Esophagus muscularis mucosa (tissue), 2 donors: ENCODE measurements at regions not wholly inside any gene's neighbourhood (a gene's known extent, or its start where the extent isn't known, plus 50 kb on each side); places are given as distances from the start of the nearest gene placed in this dataset.

ENCODE experiments used
- POLR2A ChIP-seq: fragments of 450-650 bp; IDR thresholded peaks from one replicate; pipeline ENCODE4 v1.6.1; 2017; ENCODE audit warnings: antibody characterized with exemption, moderate library complexity, mild to moderate bottlenecking, low read depth
- POLR2AphosphoS5 ChIP-seq, 2 donors: sonication (generic); formaldehyde crosslinking; IDR thresholded peaks; one replicate each; pipeline ENCODE4 v1.6.1; 2017; ENCODE audit warnings: antibody characterized with exemption in 2 of 2

DNA sequence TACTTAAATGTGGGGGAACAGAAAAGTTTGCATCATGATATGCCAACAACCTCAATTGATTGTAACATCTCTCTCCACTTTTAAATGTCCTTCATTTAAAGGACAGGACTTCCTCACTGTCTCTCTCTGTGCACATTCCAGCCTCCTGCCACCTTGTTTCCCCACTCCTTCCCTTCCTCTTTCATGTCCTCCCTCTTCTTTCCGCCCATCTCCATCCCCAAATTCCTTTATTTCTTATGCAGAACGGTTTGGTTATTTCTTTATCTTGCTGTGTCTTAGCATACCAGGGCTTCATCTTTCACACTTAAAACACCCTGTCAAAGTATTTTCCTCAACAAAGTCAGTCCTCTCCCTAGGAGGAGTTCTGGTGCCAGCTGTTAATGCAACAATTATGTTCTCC lies 293.8 kb downstream of the NXPE2 start:
- TF ChIP-seq POLR2A (no peak), POLR2AphosphoS5 (IDR thresholded peaks at IDR 0.05) (no peak)
